HG02981 (cell line): ENCODE measurements at regions not wholly inside any gene's neighbourhood (a gene's known extent, or its start where the extent isn't known, plus 50 kb on each side); places are given as distances from the start of the nearest gene placed in this dataset.
"Not testable (repeated sequence)": the region's sequence is repeated elsewhere in the genome, so short reads cannot be mapped to it uniquely, and the experiment has no call there.

Experiments
- ATAC-seq: cut with Tn5 transposase; IDR thresholded peaks from one replicate; pipeline ENCODE4 v1.9.1; 2021; ENCODE audit warnings: mild to moderate bottlenecking, moderate library complexity; ENCODE audit not compliant: unreplicated experiment

GRCh38 chr7:15837306-15837950 is 150.9 kb upstream of the MEOX2 start:
- ATAC-seq: no peak

GRCh38 chr7:15836651-15837050 is 150.2 kb upstream of the MEOX2 start:
- ATAC-seq: no peak

- no peak for ATAC-seq
Observed at GRCh38 chr7:15836041-15836440, 149.6 kb upstream of the MEOX2 start.

- ATAC-seq: no peak
Observed at GRCh38 chr7:15834446-15834845, 148.0 kb upstream of the MEOX2 start.

- ATAC-seq: no peak
Observed at GRCh38 chr7:15832996-15833395, 146.5 kb upstream of the MEOX2 start.

GRCh38 chr7:15831606-15832005 is 145.1 kb upstream of the MEOX2 start:
- ATAC-seq: no peak

GRCh38 chr7:15829691-15830090 is 143.2 kb upstream of the MEOX2 start:
- no peak for ATAC-seq

- ATAC-seq: no peak
Observed at GRCh38 chr7:15828881-15829280, 142.4 kb upstream of the MEOX2 start.

GRCh38 chr7:15821484-15822427 is 135.3 kb upstream of the MEOX2 start:
- ATAC-seq: no peak

GRCh38 chr7:15820319-15820718 is 133.8 kb upstream of the MEOX2 start:
- ATAC-seq: no peak

GRCh38 chr7:15816835-15817426 is 130.4 kb upstream of the MEOX2 start:
- no peak for ATAC-seq

- no peak for ATAC-seq
Observed at GRCh38 chr7:15813448-15813847, 127.0 kb upstream of the MEOX2 start.

- ATAC-seq: not testable (repeated sequence)
Observed at GRCh38 chr7:15810383-15810782, 123.9 kb upstream of the MEOX2 start.

GRCh38 chr7:15809936-15810335 is 123.5 kb upstream of the MEOX2 start:
- not testable (repeated sequence) for ATAC-seq

- no peak for ATAC-seq
Observed at GRCh38 chr7:15805891-15806290, 119.4 kb upstream of the MEOX2 start.

- ATAC-seq: no peak
Observed at GRCh38 chr7:15802425-15802824, 115.9 kb upstream of the MEOX2 start.

- ATAC-seq: no peak
Observed at GRCh38 chr7:15801551-15801950, 115.1 kb upstream of the MEOX2 start.

- no peak for ATAC-seq
Observed at GRCh38 chr7:15801041-15801440, 114.6 kb upstream of the MEOX2 start.

- ATAC-seq: no peak
Observed at GRCh38 chr7:15798081-15798480, 111.6 kb upstream of the MEOX2 start.

GRCh38 chr7:15795393-15795792 is 108.9 kb upstream of the MEOX2 start:
- ATAC-seq: no peak

GRCh38 chr7:15794801-15795200 is 108.3 kb upstream of the MEOX2 start:
- ATAC-seq: no peak

- ATAC-seq: no peak
Observed at GRCh38 chr7:15784694-15785030, 98.2 kb upstream of the MEOX2 start.
